ENCODE measurements at regions not wholly inside any gene's neighbourhood (a gene's known extent, or its start where the extent isn't known, plus 50 kb on each side); places are given as distances from the start of the nearest gene placed in this dataset.

- TF ChIP-seq CTCF (conservative IDR thresholded peaks at IDR 0.05; ENCODE audit: low read depth, low read length): no peak
- TF ChIP-seq EZH2 (IDR thresholded peaks at IDR 0.05; ENCODE audit: borderline replicate concordance, low read depth, low read length, poor library complexity, severe bottlenecking): no peak
These were observed 1680.7 kb downstream of the PCDH7 start for GRCh38 chr4:32400870-32401269.
